Neutrophil (primary cell): ENCODE measurements at regions not wholly inside any gene's neighbourhood (a gene's known extent, or its start where the extent isn't known, plus 50 kb on each side); places are given as distances from the start of the nearest gene placed in this dataset.

ENCODE experiments used
- H3K27ac ChIP-seq: fragments of 200-600 bp; sonication (generic); 2 replicates; pipeline ENCODE4 v1.5.1; 2016; ENCODE audit warnings: mild to moderate bottlenecking, moderate library complexity
- H3K27me3 ChIP-seq: fragments of 200-600 bp; sonication (generic); 2 replicates; pipeline ENCODE4 v1.6.0; 2016; ENCODE audit warnings: mild to moderate bottlenecking
- H3K36me3 ChIP-seq: fragments of 200-600 bp; sonication (generic); 2 replicates; pipeline ENCODE4 v1.5.1; 2017
- H3K4me1 ChIP-seq, 2 experiments: fragments of 200-600 bp in 1 of 2; sonication (generic) in 1 of 2; 1 replicate in 1 of 2; 2 replicates in 1 of 2; pipeline versions ENCODE4 v1.5.1 to v1.6.1; 2013 to 2016; ENCODE audit warnings: low read depth in 1 of 2, low read length in 1 of 2, mild to moderate bottlenecking in 1 of 2, moderate library complexity in 1 of 2; ENCODE audit not compliant: control insufficient read depth in 1 of 2, insufficient read depth in 1 of 2
- H3K4me3 ChIP-seq, 2 experiments: fragments of 200-600 bp in 1 of 2; sonication (generic) in 1 of 2; 1 replicate in 1 of 2; 2 replicates in 1 of 2; pipeline ENCODE4 v1.5.1; 2013 to 2016; ENCODE audit warnings: low read depth in 1 of 2, low read length in 1 of 2, mild to moderate bottlenecking in 1 of 2, moderate library complexity in 1 of 2
- H3K9me3 ChIP-seq: fragments of 200-600 bp; sonication (generic); 2 replicates; pipeline ENCODE4 v1.5.1; 2016
- TF ChIP-seq, protein P1 (sequence below): fragments of 200-600 bp; sonication (generic); IDR thresholded peaks from 2 replicates; pipeline ENCODE4 v1.5.1; 2016; ENCODE audit warnings: antibody characterized with exemption

GRCh38 chr15:70479785-70480184 is 283.6 kb downstream of the UACA start:
- Histone ChIP-seq H3K4me1 (peaks cover 77 to 87% of the 10 kb centered on the region in 2 experiments), H3K27ac (peak overlapping the region; percentile 94), H3K4me3 (peak overlapping the region in 1 of 2 experiments; percentile 21), H3K27me3 (no peaks in the 10 kb centered on the region), H3K9me3 (no peaks in the 10 kb centered on the region), H3K36me3 (no peaks in the 10 kb centered on the region)
- TF ChIP-seq, protein P1, sequence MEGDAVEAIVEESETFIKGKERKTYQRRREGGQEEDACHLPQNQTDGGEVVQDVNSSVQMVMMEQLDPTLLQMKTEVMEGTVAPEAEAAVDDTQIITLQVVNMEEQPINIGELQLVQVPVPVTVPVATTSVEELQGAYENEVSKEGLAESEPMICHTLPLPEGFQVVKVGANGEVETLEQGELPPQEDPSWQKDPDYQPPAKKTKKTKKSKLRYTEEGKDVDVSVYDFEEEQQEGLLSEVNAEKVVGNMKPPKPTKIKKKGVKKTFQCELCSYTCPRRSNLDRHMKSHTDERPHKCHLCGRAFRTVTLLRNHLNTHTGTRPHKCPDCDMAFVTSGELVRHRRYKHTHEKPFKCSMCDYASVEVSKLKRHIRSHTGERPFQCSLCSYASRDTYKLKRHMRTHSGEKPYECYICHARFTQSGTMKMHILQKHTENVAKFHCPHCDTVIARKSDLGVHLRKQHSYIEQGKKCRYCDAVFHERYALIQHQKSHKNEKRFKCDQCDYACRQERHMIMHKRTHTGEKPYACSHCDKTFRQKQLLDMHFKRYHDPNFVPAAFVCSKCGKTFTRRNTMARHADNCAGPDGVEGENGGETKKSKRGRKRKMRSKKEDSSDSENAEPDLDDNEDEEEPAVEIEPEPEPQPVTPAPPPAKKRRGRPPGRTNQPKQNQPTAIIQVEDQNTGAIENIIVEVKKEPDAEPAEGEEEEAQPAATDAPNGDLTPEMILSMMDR = no peak

DNA sequence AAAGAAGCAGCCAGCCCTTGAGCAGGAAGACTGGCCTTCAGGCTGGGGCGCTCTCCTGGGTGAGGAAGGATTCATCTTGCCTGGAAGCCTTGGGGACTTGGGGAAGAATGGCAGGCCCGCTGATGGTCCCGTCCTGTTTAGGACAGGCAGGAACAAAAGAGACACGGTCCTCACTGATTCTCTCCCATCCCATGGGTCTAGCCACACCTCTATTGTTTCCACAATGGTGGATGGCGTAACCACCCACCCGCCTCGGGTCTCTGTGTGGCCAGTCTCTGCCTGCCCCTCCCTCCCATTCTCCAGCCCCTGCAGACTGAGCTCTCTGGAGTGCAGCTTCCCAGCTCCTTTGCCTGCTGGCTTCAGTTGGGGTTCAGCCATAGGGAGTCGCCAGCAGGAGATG is 284.3 kb downstream of the UACA start:
- Histone ChIP-seq H3K4me3 (peak overlapping the region in 1 of 2 experiments; percentile 13), H3K27me3 (peaks cover 3% of the 10 kb centered on the region), H3K27ac (peak overlapping the region; percentile 94), H3K36me3 (no peaks in the 10 kb centered on the region), H3K9me3 (no peaks in the 10 kb centered on the region), H3K4me1 (peaks cover 77 to 87% of the 10 kb centered on the region in 2 experiments)
- TF ChIP-seq, protein P1 = no peak

DNA sequence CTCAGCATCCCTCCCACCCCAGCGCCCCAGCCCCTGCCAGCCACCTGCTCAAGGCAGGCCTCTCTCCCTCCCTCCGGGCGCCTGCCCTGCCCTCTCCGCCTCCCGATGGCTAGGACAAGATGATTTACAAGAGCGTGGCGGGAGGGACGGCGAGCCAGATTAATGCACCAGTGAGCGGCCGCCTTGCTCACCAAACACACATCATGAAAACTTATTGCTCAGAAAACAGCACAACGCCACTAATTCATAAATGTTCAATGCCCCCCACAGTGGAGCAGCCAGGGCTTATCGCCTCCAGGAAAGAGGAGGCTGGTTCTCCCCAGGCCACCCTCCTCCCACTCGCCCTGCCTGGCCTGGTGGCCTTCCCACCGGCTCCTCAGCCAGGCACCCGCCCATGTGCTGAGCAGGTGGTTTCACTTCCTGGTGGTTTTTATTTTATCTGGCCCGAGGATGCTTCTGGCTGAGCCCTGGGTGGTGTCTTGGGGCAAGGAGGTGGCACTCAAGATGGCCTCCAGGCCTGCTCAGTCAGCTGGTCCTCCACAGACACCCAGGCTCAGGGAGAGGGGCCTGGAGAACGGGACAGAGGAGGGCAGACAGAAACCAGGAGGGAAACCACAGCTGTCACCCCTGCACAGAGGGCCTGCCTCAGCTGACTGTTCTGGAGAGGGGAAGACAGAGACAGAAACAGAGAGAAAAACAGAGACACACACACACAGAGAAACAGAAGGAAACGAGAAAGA is 284.9 kb downstream of the UACA start:
- no peaks in the 10 kb centered on the region for H3K9me3 ChIP-seq
- peak overlapping the region; percentile 94 for H3K27ac ChIP-seq
- H3K4me3 ChIP-seq = peak overlapping the region in 1 of 2 experiments; percentile 13
- peaks cover 71 to 83% of the 10 kb centered on the region in 2 experiments for H3K4me1 ChIP-seq
- H3K27me3 ChIP-seq = peaks cover 10% of the 10 kb centered on the region
- TF ChIP-seq, protein P1 = no peak
- H3K36me3 ChIP-seq = no peaks in the 10 kb centered on the region

- H3K36me3 ChIP-seq = no peaks in the 10 kb centered on the region
Measured at GRCh38 chr15:70477750-70478250, 285.6 kb downstream of the UACA start.

DNA sequence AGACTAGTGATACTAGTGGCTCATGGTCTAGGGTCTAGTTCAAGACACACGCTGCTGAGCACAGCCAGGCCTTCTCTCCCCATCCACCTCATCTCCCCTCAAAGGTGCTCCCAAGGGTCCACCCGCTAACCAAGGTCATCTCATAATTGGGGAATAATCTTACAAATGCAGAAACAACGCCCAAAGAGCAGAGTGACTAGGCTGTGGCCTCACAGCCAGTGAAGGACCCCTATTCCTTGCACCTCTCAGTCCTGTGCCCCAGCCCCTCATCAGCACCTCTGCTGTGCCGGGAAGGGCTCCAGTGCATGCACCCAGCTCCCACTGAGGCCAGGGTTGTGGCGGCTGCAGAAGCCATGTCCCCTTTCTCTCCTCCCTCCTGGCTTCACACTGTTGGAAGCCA is 286.9 kb downstream of the UACA start:
- TF ChIP-seq, protein P1 = no peak
- Histone ChIP-seq H3K27ac (no peak overlapping the region), H3K4me1 (peaks cover 52 to 64% of the 10 kb centered on the region in 2 experiments), H3K36me3 (no peaks in the 10 kb centered on the region), H3K9me3 (no peaks in the 10 kb centered on the region), H3K4me3 (no peak overlapping the region), H3K27me3 (peaks cover 13% of the 10 kb centered on the region)

More at GRCh38 chr15:70477750-70478250, 285.6 kb downstream of the UACA start:
- Histone ChIP-seq H3K27me3 (peaks cover 13% of the 10 kb centered on the region), H3K27ac (peak overlapping the region; percentile 94), H3K4me1 (peaks cover 65 to 77% of the 10 kb centered on the region in 2 experiments), H3K9me3 (no peaks in the 10 kb centered on the region), H3K4me3 (no peak overlapping the region)
- TF ChIP-seq, protein P1 = no peak
